Left kidney (tissue), 1 donor: ENCODE measurements at regions not wholly inside any gene's neighbourhood (a gene's known extent, or its start where the extent isn't known, plus 50 kb on each side); places are given as distances from the start of the nearest gene placed in this dataset.

Source experiments
- DNase-seq: peaks from one replicate; pipeline ENCODE4 v3.0.0-alpha.2; 2013

DNA sequence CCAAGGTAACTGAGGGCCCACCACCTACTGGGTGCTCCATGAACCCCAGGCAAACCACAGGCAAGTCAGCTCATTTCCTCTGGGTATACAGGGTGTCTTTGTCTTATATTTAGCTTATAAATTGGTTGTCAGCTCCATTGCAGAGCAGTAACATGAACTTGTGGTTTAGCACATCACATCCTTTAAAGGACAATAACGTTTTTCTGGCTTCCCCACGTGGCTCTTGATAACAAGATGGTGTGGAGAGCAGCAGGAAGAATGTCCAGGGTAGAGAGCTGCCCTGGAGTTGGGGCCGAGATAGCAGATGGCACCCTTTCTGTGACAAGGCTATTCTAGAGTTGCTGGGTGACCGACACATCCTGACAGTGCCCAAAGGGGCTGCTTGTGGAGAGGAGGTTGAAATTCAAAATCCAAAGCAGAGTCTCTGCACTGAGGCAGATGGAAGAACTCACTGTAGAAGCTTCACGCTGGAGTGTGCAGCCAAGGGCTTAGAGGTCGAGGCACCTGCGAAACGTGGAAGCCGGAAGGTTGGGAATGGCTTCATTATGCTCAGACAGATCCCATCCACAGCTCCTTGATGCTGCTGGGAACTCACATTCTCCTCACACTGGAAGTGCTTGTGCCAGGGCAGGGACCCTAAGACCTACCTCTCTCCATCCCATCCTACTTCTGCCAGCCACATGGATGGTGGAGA is 133.0 kb upstream of the FRY start:
- no peak for DNase-seq

GRCh38 chr13:31901985-31902384 is 129.6 kb upstream of the FRY start:
- no peak for DNase-seq

DNA sequence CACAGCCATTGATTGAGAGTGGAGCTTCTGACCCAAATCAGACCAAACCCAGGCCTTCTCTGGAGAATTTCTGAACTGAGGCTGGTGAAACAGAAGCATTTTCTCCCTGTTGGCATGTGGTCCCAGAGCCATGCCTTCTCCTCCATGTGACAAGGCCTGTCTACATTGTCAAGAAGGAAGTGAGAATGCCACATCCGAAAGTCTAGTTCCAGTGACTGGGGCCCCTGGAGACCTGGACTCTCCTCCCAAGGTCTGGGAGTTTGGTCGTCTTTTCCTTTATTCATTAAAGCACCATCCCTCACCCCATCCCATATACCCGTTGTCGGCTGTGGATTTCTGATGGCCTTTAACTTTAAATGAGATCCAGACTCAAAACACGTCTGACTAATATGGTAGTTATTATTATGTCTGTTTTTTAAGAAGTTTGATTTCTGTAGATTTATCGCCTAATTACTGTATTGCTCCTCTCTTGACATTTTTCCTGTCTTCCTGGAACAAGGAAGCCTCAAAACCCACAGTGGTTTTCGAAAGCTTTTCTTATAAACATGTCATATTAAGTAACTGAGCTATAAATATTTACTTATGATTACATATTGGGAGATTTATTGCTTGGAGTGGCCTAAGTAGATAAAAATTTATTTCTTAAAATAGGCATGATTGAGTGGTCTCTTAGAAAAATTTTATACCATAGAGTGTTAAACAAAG is 128.3 kb upstream of the FRY start:
- DNase-seq: no peak

DNA sequence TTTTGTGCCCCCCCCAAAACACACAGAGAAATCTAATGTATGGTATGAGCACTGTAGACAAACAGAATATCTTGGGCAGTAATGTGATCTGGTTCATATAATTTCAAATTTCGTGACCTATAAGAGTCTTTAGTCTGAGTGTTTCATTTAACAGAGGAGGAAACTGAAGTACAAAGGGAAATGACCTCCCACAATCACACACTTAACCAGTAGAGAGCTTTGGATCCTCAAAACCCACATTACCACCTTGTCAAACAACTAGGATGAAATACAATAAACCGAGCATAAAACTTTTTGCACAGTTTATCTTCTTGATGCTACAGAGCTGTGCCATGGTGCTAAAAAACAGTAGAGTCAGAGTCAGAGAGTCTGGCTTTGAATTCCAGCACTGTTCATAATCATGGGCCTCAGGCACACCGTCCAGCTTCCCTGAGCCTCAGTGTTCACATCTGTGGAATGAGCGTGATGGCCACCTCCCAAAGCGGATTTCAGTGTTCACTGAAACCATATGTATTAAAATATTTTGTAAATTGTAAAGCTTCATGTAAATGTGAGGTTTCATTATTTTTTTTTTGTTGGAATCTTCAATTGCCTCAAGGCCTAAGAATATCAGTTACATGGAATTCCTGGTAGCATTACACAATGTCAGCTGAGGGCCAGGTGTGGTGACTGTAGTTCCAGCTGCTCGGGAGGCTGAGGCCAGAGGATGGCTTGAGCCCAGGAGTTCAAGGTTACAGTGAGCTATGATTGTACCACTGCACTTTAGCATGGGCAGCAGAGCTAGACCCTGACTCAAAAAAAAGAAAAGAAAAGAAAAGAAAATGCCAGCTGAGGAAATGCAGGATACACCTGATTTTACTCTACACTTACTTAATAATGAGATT is 126.4 kb upstream of the FRY start:
- DNase-seq: no peak

- DNase-seq: no peak
Measured at GRCh38 chr13:31905961-31906360, 125.6 kb upstream of the FRY start.

GRCh38 chr13:31908696-31909411 is 122.7 kb upstream of the FRY start:
- no peak for DNase-seq

GRCh38 chr13:31909864-31910551 is 121.6 kb upstream of the FRY start:
- DNase-seq: peak; percentile 75

- DNase-seq: no peak
Measured at GRCh38 chr13:31910633-31911032, 120.9 kb upstream of the FRY start.

DNA sequence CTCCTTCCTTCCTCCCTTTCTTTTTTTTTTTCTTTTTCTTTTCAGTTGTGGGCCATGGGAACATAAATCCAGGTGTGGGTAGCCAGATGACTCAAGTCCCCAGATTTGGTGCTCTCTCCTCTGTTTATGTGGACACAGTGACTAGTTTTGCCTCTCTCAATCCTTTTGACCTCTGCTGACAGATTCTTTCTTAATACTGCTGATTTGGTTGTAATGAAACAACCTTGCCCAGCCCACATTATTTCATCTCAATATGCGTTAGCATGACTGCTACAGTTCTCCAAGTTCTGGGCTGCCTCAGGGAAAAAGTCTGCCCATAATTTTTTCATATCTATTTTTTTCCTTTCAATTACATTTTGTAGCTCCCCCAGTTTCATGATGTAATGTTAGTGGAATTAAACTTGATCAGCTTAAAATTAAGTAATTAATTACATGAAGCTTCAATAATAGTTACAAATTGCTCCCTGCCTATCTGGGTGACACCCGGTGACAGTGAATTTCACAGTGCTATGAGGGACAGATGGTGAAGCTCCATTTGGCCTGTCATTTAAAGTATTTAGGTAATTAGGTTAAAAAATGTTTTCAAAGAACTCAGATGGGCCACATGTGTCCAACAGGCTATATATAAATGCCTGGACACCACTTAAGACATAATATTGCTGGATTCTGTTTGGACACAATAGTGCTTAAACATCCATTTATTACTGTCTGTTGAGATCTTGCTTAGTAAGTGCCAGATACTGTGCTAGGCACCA is 118.8 kb upstream of the FRY start:
- no peak for DNase-seq

GRCh38 chr13:31913459-31913858 is 118.1 kb upstream of the FRY start:
- DNase-seq: no peak

- DNase-seq: no peak
Measured at GRCh38 chr13:31914843-31915242, 116.7 kb upstream of the FRY start.

DNA sequence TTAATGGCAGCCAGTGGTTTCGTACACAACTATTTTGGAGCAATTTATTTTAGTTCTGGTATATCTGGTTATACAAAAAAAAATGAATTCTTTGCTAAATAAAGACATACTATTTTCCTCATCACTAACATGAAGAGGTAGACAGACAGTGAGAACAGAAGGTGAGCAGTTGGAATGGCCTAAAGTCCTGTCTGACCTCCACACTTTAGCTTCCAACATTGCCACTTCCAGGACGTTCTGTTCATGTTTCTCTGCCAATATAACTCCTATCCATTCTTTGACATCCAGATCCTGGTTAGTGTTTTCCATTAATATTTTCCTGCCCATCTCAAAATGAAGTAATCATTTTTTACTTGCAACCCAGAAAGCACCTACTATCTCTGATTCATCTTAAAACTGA is 112.9 kb upstream of the FRY start:
- no peak for DNase-seq

- no peak for DNase-seq
Measured at GRCh38 chr13:31919241-31919640, 112.3 kb upstream of the FRY start.

- no peak for DNase-seq
Measured at GRCh38 chr13:31919971-31920726, 111.4 kb upstream of the FRY start.

- DNase-seq: no peak
Measured at GRCh38 chr13:31920727-31921100, 110.9 kb upstream of the FRY start.

- no peak for DNase-seq
Measured at GRCh38 chr13:31922724-31923123, 108.8 kb upstream of the FRY start.

DNA sequence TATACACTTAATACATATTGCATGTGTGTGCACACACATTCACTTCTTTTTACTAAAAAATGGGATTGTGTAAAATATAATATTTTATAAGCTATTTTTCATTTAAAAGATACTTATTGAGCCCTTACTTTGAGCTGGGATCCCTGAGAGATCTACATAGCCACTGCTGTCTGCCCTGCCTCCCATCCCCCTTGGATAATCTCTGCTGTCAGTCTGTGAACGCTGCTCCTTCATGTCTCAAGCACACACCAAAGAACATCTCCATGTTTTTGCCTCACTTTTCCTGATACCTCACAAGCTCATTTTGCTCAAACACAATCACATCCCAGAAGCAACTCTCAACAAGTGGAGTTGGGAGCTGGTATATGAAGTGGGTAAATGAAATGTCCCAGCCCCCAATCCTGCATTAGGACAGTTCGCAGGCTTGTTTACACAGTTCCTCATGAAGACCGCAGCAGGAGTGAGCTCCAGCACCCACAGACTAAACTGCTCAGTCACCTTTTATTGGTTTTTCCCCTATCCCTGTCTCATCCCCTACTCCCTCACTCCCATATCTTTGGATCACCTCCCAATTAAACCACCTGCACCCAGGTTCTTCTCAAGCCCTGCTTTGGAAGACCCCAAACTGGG is 108.3 kb upstream of the FRY start:
- no peak for DNase-seq

DNA sequence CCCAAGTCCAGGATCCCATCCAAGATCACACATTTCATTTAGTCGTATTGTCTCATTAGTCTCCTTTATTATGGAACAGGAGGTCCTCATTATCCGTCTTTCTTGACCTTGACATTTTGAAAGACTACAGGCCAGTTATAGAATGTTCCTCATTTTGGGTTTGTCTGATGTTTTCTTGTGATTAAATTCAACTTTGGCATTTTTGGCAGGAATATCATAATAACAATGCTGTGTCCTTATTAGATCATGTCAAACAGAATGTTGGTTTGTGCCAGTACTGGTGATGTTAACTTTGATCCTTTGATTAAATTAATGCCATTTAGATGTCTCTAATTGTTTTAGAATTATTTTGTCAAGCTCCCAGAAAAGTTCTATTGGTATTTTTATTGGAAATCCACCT is 106.5 kb upstream of the FRY start:
- no peak for DNase-seq

- no peak for DNase-seq
Measured at GRCh38 chr13:31927219-31927653, 104.3 kb upstream of the FRY start.
